GM23338 (cell line): ENCODE measurements at regions not wholly inside any gene's neighbourhood (a gene's known extent, or its start where the extent isn't known, plus 50 kb on each side); places are given as distances from the start of the nearest gene placed in this dataset.

Experiments
- CREB1 ChIP-seq: fragments of 250-450 bp; sonication (Bioruptor Pico); IDR thresholded peaks from 2 replicates; pipeline ENCODE4 v1.5.0; 2020; ENCODE audit warnings: low read depth, mild to moderate bottlenecking, moderate library complexity
- EZH2 ChIP-seq: fragments of 200-600 bp; sonication (generic); IDR thresholded peaks from one replicate; pipeline ENCODE4 v1.8.0; 2017; ENCODE audit warnings: antibody characterized with exemption, mild to moderate bottlenecking, low read depth; ENCODE audit not compliant: unreplicated experiment
- EZH2phosphoT487 ChIP-seq: fragments of 200-600 bp; sonication (generic); IDR thresholded peaks from one replicate; pipeline ENCODE4 v1.8.1; 2018; ENCODE audit warnings: antibody characterized with exemption; ENCODE audit not compliant: unreplicated experiment
- JUNB ChIP-seq: IDR thresholded peaks from one replicate; pipeline ENCODE4 v1.6.1; 2016; ENCODE audit warnings: antibody characterized with exemption; ENCODE audit not compliant: unreplicated experiment
- NANOG ChIP-seq: IDR thresholded peaks from 2 replicates; pipeline ENCODE4 v1.6.1; 2016; ENCODE audit warnings: antibody characterized with exemption, borderline replicate concordance
- POLR2AphosphoS5 ChIP-seq: IDR thresholded peaks from 2 replicates; pipeline ENCODE4 v1.6.1; 2016; ENCODE audit warnings: antibody characterized with exemption, low read depth
- STAT1 ChIP-seq: IDR thresholded peaks from one replicate; pipeline ENCODE4 v1.6.1; 2016; ENCODE audit warnings: antibody characterized with exemption; ENCODE audit not compliant: unreplicated experiment
- ZNF114 ChIP-seq: fragments of 250-450 bp; sonication (Bioruptor Pico); IDR thresholded peaks from 2 replicates; pipeline ENCODE4 v1.5.0; 2020; ENCODE audit warnings: mild to moderate bottlenecking, moderate library complexity
- TF ChIP-seq, protein P1 (sequence below): IDR thresholded peaks from one replicate; pipeline ENCODE4 v1.6.1; 2018; ENCODE audit warnings: antibody characterized with exemption; ENCODE audit not compliant: unreplicated experiment
- TF ChIP-seq, protein P2 (sequence below), 2 experiments: fragments of 200-600 bp in 1 of 2; sonication (generic) in 1 of 2; conservative IDR thresholded peaks; 2 replicates each; pipeline versions ENCODE4 v1.5.1 to v1.6.1; 2016 to 2017; ENCODE audit warnings: antibody characterized with exemption in 2 of 2, low read depth in 2 of 2, mild to moderate bottlenecking in 2 of 2, moderate library complexity in 1 of 2

DNA sequence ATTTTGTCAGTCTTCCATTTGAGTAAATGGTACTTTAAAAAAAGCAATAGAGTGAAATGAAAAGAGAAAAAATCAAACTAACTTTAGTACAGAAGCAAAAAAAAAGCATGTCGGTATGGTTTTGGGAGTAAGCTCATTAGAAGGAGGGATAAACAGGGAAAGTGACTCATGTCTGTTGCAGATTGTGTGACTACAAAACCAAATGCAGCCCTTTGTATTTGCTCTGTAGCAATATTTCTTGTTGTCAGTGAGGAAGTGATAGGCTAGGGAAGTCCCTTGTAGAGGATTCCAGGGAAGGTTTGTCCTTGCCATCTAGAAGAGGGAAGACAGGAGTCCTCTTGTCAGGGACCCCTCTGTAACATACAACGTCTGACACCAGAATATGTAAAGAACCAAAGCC is 150.5 kb upstream of the POU1F1 start:
- TF ChIP-seq, protein P1, sequence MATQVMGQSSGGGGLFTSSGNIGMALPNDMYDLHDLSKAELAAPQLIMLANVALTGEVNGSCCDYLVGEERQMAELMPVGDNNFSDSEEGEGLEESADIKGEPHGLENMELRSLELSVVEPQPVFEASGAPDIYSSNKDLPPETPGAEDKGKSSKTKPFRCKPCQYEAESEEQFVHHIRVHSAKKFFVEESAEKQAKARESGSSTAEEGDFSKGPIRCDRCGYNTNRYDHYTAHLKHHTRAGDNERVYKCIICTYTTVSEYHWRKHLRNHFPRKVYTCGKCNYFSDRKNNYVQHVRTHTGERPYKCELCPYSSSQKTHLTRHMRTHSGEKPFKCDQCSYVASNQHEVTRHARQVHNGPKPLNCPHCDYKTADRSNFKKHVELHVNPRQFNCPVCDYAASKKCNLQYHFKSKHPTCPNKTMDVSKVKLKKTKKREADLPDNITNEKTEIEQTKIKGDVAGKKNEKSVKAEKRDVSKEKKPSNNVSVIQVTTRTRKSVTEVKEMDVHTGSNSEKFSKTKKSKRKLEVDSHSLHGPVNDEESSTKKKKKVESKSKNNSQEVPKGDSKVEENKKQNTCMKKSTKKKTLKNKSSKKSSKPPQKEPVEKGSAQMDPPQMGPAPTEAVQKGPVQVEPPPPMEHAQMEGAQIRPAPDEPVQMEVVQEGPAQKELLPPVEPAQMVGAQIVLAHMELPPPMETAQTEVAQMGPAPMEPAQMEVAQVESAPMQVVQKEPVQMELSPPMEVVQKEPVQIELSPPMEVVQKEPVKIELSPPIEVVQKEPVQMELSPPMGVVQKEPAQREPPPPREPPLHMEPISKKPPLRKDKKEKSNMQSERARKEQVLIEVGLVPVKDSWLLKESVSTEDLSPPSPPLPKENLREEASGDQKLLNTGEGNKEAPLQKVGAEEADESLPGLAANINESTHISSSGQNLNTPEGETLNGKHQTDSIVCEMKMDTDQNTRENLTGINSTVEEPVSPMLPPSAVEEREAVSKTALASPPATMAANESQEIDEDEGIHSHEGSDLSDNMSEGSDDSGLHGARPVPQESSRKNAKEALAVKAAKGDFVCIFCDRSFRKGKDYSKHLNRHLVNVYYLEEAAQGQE, result no peak
- TF ChIP-seq EZH2, result no peak
- TF ChIP-seq, protein P2, sequence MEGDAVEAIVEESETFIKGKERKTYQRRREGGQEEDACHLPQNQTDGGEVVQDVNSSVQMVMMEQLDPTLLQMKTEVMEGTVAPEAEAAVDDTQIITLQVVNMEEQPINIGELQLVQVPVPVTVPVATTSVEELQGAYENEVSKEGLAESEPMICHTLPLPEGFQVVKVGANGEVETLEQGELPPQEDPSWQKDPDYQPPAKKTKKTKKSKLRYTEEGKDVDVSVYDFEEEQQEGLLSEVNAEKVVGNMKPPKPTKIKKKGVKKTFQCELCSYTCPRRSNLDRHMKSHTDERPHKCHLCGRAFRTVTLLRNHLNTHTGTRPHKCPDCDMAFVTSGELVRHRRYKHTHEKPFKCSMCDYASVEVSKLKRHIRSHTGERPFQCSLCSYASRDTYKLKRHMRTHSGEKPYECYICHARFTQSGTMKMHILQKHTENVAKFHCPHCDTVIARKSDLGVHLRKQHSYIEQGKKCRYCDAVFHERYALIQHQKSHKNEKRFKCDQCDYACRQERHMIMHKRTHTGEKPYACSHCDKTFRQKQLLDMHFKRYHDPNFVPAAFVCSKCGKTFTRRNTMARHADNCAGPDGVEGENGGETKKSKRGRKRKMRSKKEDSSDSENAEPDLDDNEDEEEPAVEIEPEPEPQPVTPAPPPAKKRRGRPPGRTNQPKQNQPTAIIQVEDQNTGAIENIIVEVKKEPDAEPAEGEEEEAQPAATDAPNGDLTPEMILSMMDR (conservative IDR thresholded peaks at IDR 0.05; ENCODE audit: low read depth in 2 of 2), result no peak
- no peak for TF ChIP-seq POLR2AphosphoS5
- TF ChIP-seq CREB1 (CRISPR knock-in tag), result no peak
- no peak for TF ChIP-seq EZH2phosphoT487
- TF ChIP-seq JUNB, result no peak
- no peak for TF ChIP-seq STAT1
- TF ChIP-seq NANOG, result no peak
- no peak for TF ChIP-seq ZNF114 (CRISPR knock-in tag)
